ENCODE measurements at regions not wholly inside any gene's neighbourhood (a gene's known extent, or its start where the extent isn't known, plus 50 kb on each side); places are given as distances from the start of the nearest gene placed in this dataset.

DNA sequence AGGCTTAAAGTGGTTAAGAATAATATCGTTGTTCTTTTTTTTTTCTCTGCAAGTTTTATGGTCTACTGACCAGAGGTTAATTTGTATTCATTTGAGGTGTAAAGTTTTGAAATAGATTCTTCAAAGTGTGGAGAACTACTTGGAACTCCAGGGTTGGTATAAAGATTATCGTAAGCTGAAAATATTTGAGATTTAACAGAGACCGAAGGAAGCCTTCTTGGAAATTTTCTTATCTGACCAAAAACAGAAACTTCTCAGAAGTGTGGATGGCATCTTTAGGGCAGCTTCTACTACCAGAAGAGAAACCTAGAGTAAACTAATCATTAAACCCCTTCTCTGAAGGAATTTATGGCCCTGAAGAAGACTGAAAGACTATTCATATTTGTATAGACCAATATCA lies 206.8 kb upstream of the MON1B start:
- H3K4me1 Mint-ChIP-seq = no peaks in the 10 kb centered on the region
- no peak overlapping the region for H3K27ac Mint-ChIP-seq
- H3K36me3 Mint-ChIP-seq (ENCODE audit: low read depth) = no peaks in the 10 kb centered on the region
- no peaks in the 10 kb centered on the region for H3K9me3 Mint-ChIP-seq
- H3K27me3 Mint-ChIP-seq (ENCODE audit: insufficient read depth) = no peaks in the 10 kb centered on the region
- TF ChIP-seq, protein P1, sequence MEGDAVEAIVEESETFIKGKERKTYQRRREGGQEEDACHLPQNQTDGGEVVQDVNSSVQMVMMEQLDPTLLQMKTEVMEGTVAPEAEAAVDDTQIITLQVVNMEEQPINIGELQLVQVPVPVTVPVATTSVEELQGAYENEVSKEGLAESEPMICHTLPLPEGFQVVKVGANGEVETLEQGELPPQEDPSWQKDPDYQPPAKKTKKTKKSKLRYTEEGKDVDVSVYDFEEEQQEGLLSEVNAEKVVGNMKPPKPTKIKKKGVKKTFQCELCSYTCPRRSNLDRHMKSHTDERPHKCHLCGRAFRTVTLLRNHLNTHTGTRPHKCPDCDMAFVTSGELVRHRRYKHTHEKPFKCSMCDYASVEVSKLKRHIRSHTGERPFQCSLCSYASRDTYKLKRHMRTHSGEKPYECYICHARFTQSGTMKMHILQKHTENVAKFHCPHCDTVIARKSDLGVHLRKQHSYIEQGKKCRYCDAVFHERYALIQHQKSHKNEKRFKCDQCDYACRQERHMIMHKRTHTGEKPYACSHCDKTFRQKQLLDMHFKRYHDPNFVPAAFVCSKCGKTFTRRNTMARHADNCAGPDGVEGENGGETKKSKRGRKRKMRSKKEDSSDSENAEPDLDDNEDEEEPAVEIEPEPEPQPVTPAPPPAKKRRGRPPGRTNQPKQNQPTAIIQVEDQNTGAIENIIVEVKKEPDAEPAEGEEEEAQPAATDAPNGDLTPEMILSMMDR (conservative IDR thresholded peaks at IDR 0.05) = no peak
- DNase-seq = no peak
- Histone ChIP-seq H3K27me3 (ENCODE audit: control insufficient read depth, insufficient read depth, low read length, poor library complexity, severe bottlenecking) (no peaks in the 10 kb centered on the region), H3K9ac (ENCODE audit: extremely low read depth, low read length, poor library complexity, severe bottlenecking) (no peak overlapping the region), H3K9me3 (ENCODE audit: control insufficient read depth, low read length) (no peaks in the 10 kb centered on the region), H3K27ac (ENCODE audit: low read depth, low read length) (no peak overlapping the region), H3K36me3 (ENCODE audit: control insufficient read depth, insufficient read depth, low read length) (no peaks in the 10 kb centered on the region), H3K4me1 (ENCODE audit: control insufficient read depth, insufficient read depth, low read length) (no peaks in the 10 kb centered on the region), H3K4me3 (ENCODE audit: low read length) (no peak overlapping the region)
- H3K4me3 Mint-ChIP-seq = no peak overlapping the region
- WGBS, 2 experiments (ENCODE audit: insufficient coverage in 1 of 2, insufficient read length in 1 of 2) = 94 to 100% methylated on average over 2 to 3 of the region's 3 CpGs

DNA sequence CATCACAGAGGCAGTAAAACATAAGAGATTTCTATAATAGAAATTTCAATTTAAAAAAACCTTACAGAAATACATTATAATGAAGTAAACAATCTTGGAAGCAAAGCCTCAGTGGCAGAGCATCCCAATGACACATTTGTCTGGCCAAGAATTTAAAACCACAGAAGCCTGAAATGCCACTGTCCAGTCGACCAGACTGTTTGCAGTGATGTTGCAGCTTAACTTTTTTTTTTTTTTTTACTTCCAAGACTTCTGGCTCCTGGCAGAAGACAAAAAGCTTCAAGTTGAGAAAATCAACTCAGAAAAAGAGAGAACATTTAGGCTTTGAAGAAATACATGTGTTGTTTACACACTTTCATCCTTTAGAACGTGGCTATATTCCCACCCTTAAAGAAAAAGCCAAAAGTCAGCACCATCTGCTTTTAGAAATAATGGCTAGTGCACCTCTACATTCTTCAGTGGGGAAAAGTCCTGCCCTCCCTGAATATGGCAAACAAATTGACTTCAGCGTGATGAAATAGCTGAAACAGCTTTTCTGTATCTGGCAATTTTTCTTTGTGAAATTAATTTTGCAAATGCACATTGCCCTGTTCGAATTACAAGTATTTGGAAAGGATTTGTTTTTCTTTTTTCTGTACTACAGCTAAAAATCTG lies 205.5 kb upstream of the MON1B start:
- Mint-ChIP-seq H3K4me1 (no peaks in the 10 kb centered on the region), H3K27ac (no peak overlapping the region), H3K9me3 (peaks cover 1% of the 10 kb centered on the region), H3K36me3 (ENCODE audit: low read depth) (no peaks in the 10 kb centered on the region), H3K27me3 (ENCODE audit: insufficient read depth) (peaks cover 5% of the 10 kb centered on the region), H3K4me3 (no peak overlapping the region)
- no peaks in the 10 kb centered on the region for H3K27me3 ChIP-seq (ENCODE audit: control insufficient read depth, insufficient read depth, low read length, poor library complexity, severe bottlenecking)
- H3K4me1 ChIP-seq (ENCODE audit: control insufficient read depth, insufficient read depth, low read length) = no peaks in the 10 kb centered on the region
- no peaks in the 10 kb centered on the region for H3K36me3 ChIP-seq (ENCODE audit: control insufficient read depth, insufficient read depth, low read length)
- no peak overlapping the region for H3K27ac ChIP-seq (ENCODE audit: low read depth, low read length)
- no peak overlapping the region for H3K4me3 ChIP-seq (ENCODE audit: low read length)
- no peaks in the 10 kb centered on the region for H3K9me3 ChIP-seq (ENCODE audit: control insufficient read depth, low read length)
- no peak overlapping the region for H3K9ac ChIP-seq (ENCODE audit: extremely low read depth, low read length, poor library complexity, severe bottlenecking)
- 89 to 92% methylated on average over 2 to 4 of the region's 4 CpGs for WGBS, 2 experiments (ENCODE audit: insufficient coverage in 1 of 2, insufficient read length in 1 of 2)
- DNase-seq = no peak
- TF ChIP-seq, protein P1 (conservative IDR thresholded peaks at IDR 0.05) = no peak

DNA sequence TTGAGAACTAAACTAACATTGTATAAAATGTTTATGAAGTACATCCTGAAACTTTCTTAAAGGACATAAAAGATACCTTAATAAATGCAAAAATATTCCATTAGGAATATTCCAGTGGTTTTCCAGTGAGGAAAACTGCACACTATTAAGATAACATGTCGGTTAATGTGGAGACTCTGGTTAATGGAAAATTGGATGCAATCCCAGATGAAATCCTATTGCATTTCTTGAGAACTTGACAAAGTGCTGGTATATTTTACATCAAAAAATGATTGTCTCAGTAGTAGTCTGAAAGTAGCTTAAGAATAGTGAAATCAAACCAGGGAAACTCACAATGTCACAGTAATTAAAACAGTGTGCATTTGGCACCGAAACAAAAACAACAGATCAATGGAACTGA lies 202.5 kb upstream of the MON1B start:
- Histone ChIP-seq H3K4me3 (ENCODE audit: low read length) (no peak overlapping the region), H3K27ac (ENCODE audit: low read depth, low read length) (no peak overlapping the region), H3K9ac (ENCODE audit: extremely low read depth, low read length, poor library complexity, severe bottlenecking) (no peak overlapping the region), H3K4me1 (ENCODE audit: control insufficient read depth, insufficient read depth, low read length) (no peaks in the 10 kb centered on the region), H3K27me3 (ENCODE audit: control insufficient read depth, insufficient read depth, low read length, poor library complexity, severe bottlenecking) (no peaks in the 10 kb centered on the region), H3K36me3 (ENCODE audit: control insufficient read depth, insufficient read depth, low read length) (no peaks in the 10 kb centered on the region), H3K9me3 (ENCODE audit: control insufficient read depth, low read length) (no peaks in the 10 kb centered on the region)
- no peaks in the 10 kb centered on the region for H3K4me1 Mint-ChIP-seq
- no peak for DNase-seq
- no peak overlapping the region for H3K4me3 Mint-ChIP-seq
- peaks cover 13% of the 10 kb centered on the region for H3K27me3 Mint-ChIP-seq (ENCODE audit: insufficient read depth)
- TF ChIP-seq, protein P1 (conservative IDR thresholded peaks at IDR 0.05) = no peak
- peaks cover 1% of the 10 kb centered on the region for H3K9me3 Mint-ChIP-seq
- no peaks in the 10 kb centered on the region for H3K36me3 Mint-ChIP-seq (ENCODE audit: low read depth)
- H3K27ac Mint-ChIP-seq = no peak overlapping the region
- WGBS, 2 experiments (ENCODE audit: insufficient coverage in 1 of 2, insufficient read length in 1 of 2) = 91% methylated on average over 1 of the region's 2 CpGs; no CpG with 5 or more reads in 1 of the 2 experiments
